Motor neuron (in vitro differentiated cells): ENCODE measurements at regions not wholly inside any gene's neighbourhood (a gene's known extent, or its start where the extent isn't known, plus 50 kb on each side); places are given as distances from the start of the nearest gene placed in this dataset.

ENCODE experiments used
- ATAC-seq, 8 experiments: fragments of 200-7000 bp; cut with Tn5 transposase; replicated peaks in 6 of 8; 2 replicates each; pipeline ENCODE4 v1.8.0; 2021; ENCODE audit warnings: mild to moderate bottlenecking in 8 of 8, moderate library complexity in 8 of 8
- H3K27ac ChIP-seq, 2 donors: fragments of 250-450 bp; sonication (Bioruptor Pico); 2 replicates each; pipeline ENCODE4 v1.9.0; 2021; ENCODE audit warnings: antibody characterized with exemption in 2 of 2, mild to moderate bottlenecking in 2 of 2, moderate library complexity in 1 of 2
- H3K4me1 ChIP-seq, 2 donors: fragments of 250-450 bp; sonication (Bioruptor Pico); replicated peaks in 1 of 2; 2 replicates each; pipeline ENCODE4 v1.6.1; 2021; ENCODE audit warnings: antibody characterized with exemption in 2 of 2, mild to moderate bottlenecking in 2 of 2, moderate library complexity in 1 of 2
- H3K4me3 ChIP-seq, 5 donors: fragments of 250-450 bp; sonication (Bioruptor Pico); 2 replicates each; pipeline ENCODE4 v1.9.0; 2021; ENCODE audit warnings: antibody characterized with exemption in 5 of 5, mild to moderate bottlenecking in 5 of 5, moderate library complexity in 4 of 5
- WGBS, 10 experiments: fragments of 450-650 bp; shearing (Covaris generic); methylation state at CpG; one replicate each; pipeline ENCODE4 v1.0.0; 2022; 5-methylcytosine and 5-hydroxymethylcytosine counted together
- in situ Hi-C, 9 experiments: fragments of 400-800 bp; cut with MboI; loops; one replicate each; pipeline ENCODE4 v1.15.0; 2021; ENCODE audit warnings: low sequenced_read_pairs in 9 of 9, low pct_unique_long_range_greater_than_20kb in 2 of 9; ENCODE audit not compliant: unreplicated experiment in 9 of 9

DNA sequence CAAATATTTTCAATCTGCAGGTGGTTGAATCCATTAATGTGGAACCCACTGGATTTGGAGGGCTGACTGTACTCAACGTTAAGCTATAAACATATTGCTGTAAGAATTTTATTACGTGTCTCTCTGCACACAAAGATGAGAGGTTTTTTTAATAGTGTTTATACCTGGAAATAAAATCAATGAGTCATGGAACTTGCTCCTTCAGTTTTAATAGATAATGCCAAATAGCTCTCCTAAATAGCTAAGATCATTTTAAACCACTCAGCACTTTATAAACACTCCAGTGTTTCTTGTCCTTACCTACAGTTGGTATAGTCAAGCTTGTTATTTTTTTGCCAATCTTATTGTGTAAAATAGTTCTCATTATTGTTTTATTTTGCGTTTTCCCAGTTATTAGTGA, 455.6 kb upstream of the FZD8 start:
- in situ Hi-C loops = no loop called here
- no peak for ATAC-seq
- no peak overlapping the region for H3K4me3 ChIP-seq
- H3K27ac ChIP-seq = no peak overlapping the region
- 74 to 100% (median 98%) methylated on average over 1 to 3 of the region's 3 CpGs for WGBS, 10 experiments
- H3K4me1 ChIP-seq = no peaks in the 10 kb centered on the region

GRCh38 chr10:36096576-36096975, 454.5 kb upstream of the FZD8 start:
- no peak for ATAC-seq
- WGBS, 10 experiments = 21 to 100% (median 98%) methylated on average over 1 to 2 of the region's 2 CpGs; no CpG with 5 or more reads in 2 of the 10 experiments
- H3K4me1 ChIP-seq = no peaks in the 10 kb centered on the region

DNA sequence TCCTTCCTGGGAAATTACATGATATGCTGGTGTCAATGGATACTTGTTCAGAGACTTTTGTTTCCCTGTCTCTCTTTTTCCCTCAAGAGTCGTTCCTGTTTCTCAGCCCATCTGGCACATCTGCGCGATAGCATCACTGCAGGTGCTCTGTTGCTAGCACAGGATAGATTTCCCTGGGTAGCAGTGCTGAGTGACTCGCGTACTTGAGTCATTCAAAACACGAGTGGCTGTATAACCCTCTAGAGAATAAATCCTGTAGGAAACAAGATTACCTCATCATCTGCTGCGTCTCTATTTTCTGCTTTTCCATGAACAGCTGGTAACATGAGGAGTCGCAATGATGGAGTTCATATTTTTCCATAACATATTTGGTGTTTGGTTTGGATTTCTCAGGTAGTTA, 452.0 kb upstream of the FZD8 start:
- WGBS, 10 experiments = 40 to 92% (median 67%) methylated on average over 2 to 8 of the region's 8 CpGs; no CpG with 5 or more reads in 1 of the 10 experiments
- ATAC-seq = peak in 5 of 8 experiments; percentile 90 to 99 (median 96)
- Histone ChIP-seq H3K4me1 (no peaks in the 10 kb centered on the region), H3K4me3 (no peak overlapping the region), H3K27ac (no peak overlapping the region)
- in situ Hi-C loops = no loop called here

More at GRCh38 chr10:36096576-36096975, 454.5 kb upstream of the FZD8 start:
- in situ Hi-C loops = no loop called here
- H3K27ac ChIP-seq = no peak overlapping the region
- H3K4me3 ChIP-seq = no peak overlapping the region

GRCh38 chr10:36092116-36092515, 450.0 kb upstream of the FZD8 start:
- Histone ChIP-seq H3K4me3 (no peak overlapping the region), H3K4me1 (no peaks in the 10 kb centered on the region), H3K27ac (no peak overlapping the region)
- in situ Hi-C loops = no loop called here
- WGBS, 10 experiments = 80 to 100% (median 97%) methylated on average over 1 to 7 of the region's 7 CpGs; no CpG with 5 or more reads in 2 of the 10 experiments
- ATAC-seq = no peak

- in situ Hi-C loops = no loop called here
- peak in 3 of 8 experiments; percentile 51 to 71 (median 63) for ATAC-seq
- no peaks in the 10 kb centered on the region for H3K4me1 ChIP-seq
- 73 to 100% (median 90%) methylated on average over 1 to 3 of the region's 3 CpGs; no CpG with 5 or more reads in 1 of the 10 experiments for WGBS, 10 experiments
- H3K4me3 ChIP-seq = no peak overlapping the region
- H3K27ac ChIP-seq = no peak overlapping the region
These were observed 448.9 kb upstream of the FZD8 start for GRCh38 chr10:36091007-36091406.

GRCh38 chr10:36089790-36090440, 447.8 kb upstream of the FZD8 start:
- 50 to 100% (median 70%) methylated on average over 1 to 2 of the region's 2 CpGs; no CpG with 5 or more reads in 3 of the 10 experiments for WGBS, 10 experiments
- H3K4me3 ChIP-seq = no peak overlapping the region
- in situ Hi-C loops = no loop called here
- no peak overlapping the region for H3K27ac ChIP-seq
- no peak for ATAC-seq
- no peaks in the 10 kb centered on the region for H3K4me1 ChIP-seq

DNA sequence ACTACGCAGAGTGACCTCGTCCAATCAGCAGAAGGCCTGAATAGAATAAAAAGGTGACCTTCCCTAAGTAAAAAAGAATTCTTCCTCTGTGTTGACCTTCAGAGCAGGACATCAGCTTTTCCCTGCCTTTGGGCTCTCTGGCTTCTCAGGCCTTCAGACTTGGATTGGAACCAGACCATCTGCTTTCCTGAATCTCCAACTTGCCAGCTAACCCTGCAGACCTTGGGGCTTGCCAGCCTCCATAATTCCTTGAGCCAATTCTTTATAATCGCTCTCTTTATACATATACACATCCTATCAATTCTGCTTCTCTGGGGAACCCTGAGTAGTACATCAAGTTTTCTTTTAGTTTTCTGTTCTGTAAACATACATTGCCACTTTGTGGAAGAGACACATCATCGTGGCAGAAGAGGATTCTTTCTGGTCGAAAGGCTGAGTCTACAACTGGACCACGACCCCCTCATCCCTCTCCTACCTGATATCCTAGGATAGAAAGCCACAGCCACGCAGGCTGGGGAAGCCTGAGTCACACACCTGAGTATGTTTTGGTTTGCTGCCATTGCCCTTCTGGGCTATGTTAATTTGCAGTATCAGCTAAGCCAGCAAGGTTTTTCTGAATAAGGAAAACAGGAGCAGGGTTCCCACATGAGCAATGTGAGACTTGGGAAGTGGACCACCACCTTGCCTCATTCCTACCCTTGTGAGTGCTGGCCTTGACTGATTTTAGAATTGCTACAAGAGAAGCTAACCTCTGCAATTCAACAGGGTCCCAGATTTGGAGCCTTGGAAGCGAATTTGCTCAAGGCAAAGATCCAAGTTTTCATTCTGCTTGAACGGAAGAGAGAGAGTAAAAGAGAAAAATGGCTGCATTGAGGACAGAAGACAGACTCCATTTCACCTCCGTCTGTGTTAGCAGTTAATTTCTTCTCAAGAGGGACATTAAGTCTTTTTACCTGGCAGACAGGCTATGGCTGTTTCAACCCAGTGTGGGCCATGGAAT, 445.2 kb upstream of the FZD8 start:
- Histone ChIP-seq H3K4me3 (no peak overlapping the region), H3K4me1 (no peaks in the 10 kb centered on the region), H3K27ac (no peak overlapping the region)
- in situ Hi-C loops = no loop called here
- 42 to 91% (median 83%) methylated on average over 1 to 10 of the region's 10 CpGs for WGBS, 10 experiments
- ATAC-seq = no peak

- WGBS, 10 experiments = 68 to 100% (median 81%) methylated on average over 1 to 4 of the region's 4 CpGs; no CpG with 5 or more reads in 2 of the 10 experiments
- no peak overlapping the region for H3K4me3 ChIP-seq
- in situ Hi-C loops = no loop called here
- no peaks in the 10 kb centered on the region for H3K4me1 ChIP-seq
- no peak overlapping the region for H3K27ac ChIP-seq
- ATAC-seq = no peak
These were observed 433.1 kb upstream of the FZD8 start for GRCh38 chr10:36075196-36075595.

DNA sequence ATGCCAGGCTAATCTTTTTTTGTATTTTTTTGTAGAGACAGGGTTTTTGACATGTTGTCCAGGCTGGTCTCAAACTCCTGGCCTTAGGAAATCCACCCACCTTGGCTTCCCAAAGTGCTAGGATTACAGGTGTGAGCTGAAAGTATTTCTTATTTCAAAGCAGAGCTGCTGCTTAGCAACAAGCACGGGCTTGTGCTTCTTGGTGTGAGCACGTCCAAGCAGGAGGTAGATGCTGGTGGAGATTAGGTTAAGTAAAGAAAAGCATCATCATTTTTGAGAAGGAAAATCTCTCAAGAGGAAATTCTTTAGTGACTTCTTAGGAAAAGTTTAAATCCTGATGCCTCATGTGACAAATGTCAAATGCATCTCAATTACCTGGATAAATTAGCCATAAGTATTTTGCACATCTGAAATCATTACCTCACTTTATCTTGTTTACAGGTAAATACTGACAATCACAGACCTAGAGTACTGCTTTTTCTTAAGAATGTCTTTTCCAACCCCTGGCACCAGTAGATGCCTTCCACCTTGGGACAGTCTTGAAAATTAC, 431.8 kb upstream of the FZD8 start:
- in situ Hi-C loops = no loop called here
- H3K4me3 ChIP-seq = no peak overlapping the region
- no peak for ATAC-seq
- H3K27ac ChIP-seq = no peak overlapping the region
- WGBS, 10 experiments = 0 to 80% (median 55%) methylated on average over 1 to 2 of the region's 2 CpGs; no CpG with 5 or more reads in 3 of the 10 experiments
- H3K4me1 ChIP-seq = no peaks in the 10 kb centered on the region

DNA sequence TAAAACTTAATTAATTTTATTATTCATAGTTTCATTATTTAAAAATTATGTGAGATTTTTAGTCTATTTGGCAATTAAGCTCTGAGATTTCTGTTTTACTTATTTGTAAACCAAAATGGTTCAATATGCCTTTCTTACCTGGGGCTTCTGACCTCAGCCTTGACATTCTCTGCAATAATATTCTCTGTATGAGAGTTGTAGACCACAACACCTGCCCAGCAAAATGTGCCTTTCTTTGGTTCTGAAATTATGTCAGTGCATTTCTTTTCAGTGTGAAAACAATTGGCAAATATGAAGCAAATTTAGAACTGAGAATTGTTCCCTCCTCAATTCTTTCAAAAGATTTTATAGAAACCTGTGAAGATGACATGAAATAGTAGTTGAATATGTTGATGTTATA, 426.4 kb upstream of the FZD8 start:
- no peak overlapping the region for H3K27ac ChIP-seq
- ATAC-seq = no peak
- H3K4me1 ChIP-seq = peaks cover 0 to 3% of the 10 kb centered on the region in 2 donors
- H3K4me3 ChIP-seq = no peak overlapping the region
- in situ Hi-C loops = no loop called here

- in situ Hi-C loops = no loop called here
- H3K4me1 ChIP-seq = peaks cover 0 to 3% of the 10 kb centered on the region in 2 donors
- H3K4me3 ChIP-seq = no peak overlapping the region
- no peak overlapping the region for H3K27ac ChIP-seq
- WGBS, 10 experiments = 0 to 80% (median 61%) methylated on average over 1 to 2 of the region's 2 CpGs
- ATAC-seq = peak in 2 of 8 experiments; percentile 32 to 57
These were observed 425.7 kb upstream of the FZD8 start for GRCh38 chr10:36067748-36068147.

- peaks cover 0 to 3% of the 10 kb centered on the region in 2 donors for H3K4me1 ChIP-seq
- H3K27ac ChIP-seq = no peak overlapping the region
- in situ Hi-C loops = no loop called here
- no peak overlapping the region for H3K4me3 ChIP-seq
- ATAC-seq = no peak
- WGBS, 10 experiments = 40 to 80% (median 76%) methylated on average over 1 to 3 of the region's 3 CpGs; no CpG with 5 or more reads in 6 of the 10 experiments
These were observed 424.8 kb upstream of the FZD8 start for GRCh38 chr10:36066850-36067249.

DNA sequence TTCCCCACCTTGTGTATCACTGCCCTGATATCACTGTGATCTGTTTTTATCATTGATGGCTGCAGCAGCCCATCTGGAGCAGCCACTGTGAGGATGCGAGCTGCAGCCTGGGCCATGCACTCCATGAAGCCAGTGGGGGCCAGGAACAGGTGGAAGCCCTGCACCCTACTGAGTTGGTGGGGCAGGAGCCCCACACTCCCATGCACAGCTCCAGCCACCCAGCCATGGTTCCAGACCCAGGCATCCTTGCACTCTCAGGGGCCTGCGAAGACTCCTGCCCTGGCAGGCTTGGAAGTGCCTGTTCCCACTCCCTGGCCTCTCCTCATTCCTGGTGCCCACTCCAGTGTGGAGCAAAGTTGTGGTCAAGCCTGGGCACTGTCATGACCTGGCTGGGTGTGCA, 424.0 kb upstream of the FZD8 start:
- in situ Hi-C loops = no loop called here

More for the DNA sequence above, 424.0 kb upstream of the FZD8 start:
- H3K4me3 ChIP-seq = no peak overlapping the region
- no peak for ATAC-seq
- peaks cover 0 to 3% of the 10 kb centered on the region in 2 donors for H3K4me1 ChIP-seq
- H3K27ac ChIP-seq = no peak overlapping the region
- 83% methylated on average over 1 of the region's 2 CpGs; no CpG with 5 or more reads in 9 of the 10 experiments for WGBS, 10 experiments
